H9 (cell line): ENCODE measurements at regions not wholly inside any gene's neighbourhood (a gene's known extent, or its start where the extent isn't known, plus 50 kb on each side); places are given as distances from the start of the nearest gene placed in this dataset.

Experiments
- DNase-seq: peaks from one replicate; pipeline ENCODE4 v3.0.0-alpha.2; 2017
- H2AFZ ChIP-seq: one replicate; pipeline ENCODE4 v1.6.1; 2013; ENCODE audit warnings: mild to moderate bottlenecking, low read length, control low read depth, moderate library complexity
- H2AK5ac ChIP-seq: 2 replicates; pipeline ENCODE4 v1.6.1; 2013; ENCODE audit warnings: low read length, control low read depth, mixed read lengths; ENCODE audit not compliant: insufficient read length
- H2BK120ac ChIP-seq: one replicate; pipeline ENCODE4 v1.6.1; 2013; ENCODE audit warnings: low read depth, mild to moderate bottlenecking, low read length, control low read depth, inconsistent platforms; ENCODE audit not compliant: poor library complexity, severe bottlenecking
- H2BK12ac ChIP-seq: 2 replicates; pipeline ENCODE4 v1.6.1; 2013; ENCODE audit warnings: low read length, control low read depth, mixed read lengths, low read depth; ENCODE audit not compliant: insufficient read length
- H2BK15ac ChIP-seq: 2 replicates; pipeline ENCODE4 v1.6.1; 2013; ENCODE audit warnings: low read depth, low read length, control low read depth
- H2BK20ac ChIP-seq: one replicate; pipeline ENCODE4 v1.6.1; 2013; ENCODE audit warnings: low read depth, mild to moderate bottlenecking, low read length, control low read depth, inconsistent platforms; ENCODE audit not compliant: poor library complexity, severe bottlenecking
- H2BK5ac ChIP-seq: 2 replicates; pipeline ENCODE4 v1.6.1; 2013; ENCODE audit warnings: low read length, control low read depth, mixed read lengths; ENCODE audit not compliant: insufficient read length
- H3K14ac ChIP-seq: 2 replicates; pipeline ENCODE4 v1.6.1; 2013; ENCODE audit warnings: low read length, control low read depth; ENCODE audit not compliant: insufficient read depth
- H3K18ac ChIP-seq: 2 replicates; pipeline ENCODE4 v1.6.1; 2013; ENCODE audit warnings: low read depth, mild to moderate bottlenecking, mixed read lengths, low read length, control low read depth; ENCODE audit not compliant: insufficient read length
- H3K23ac ChIP-seq: 2 replicates; pipeline ENCODE4 v1.6.1; 2013; ENCODE audit warnings: low read length, control low read depth, mixed read lengths, low read depth; ENCODE audit not compliant: insufficient read length
- H3K23me2 ChIP-seq: 2 replicates; pipeline ENCODE4 v1.6.1; 2013; ENCODE audit warnings: low read depth, mild to moderate bottlenecking, mixed read lengths, low read length, control low read depth; ENCODE audit not compliant: insufficient read length, poor library complexity, severe bottlenecking
- H3K27ac ChIP-seq: 2 replicates; pipeline ENCODE4 v1.5.1; 2013; ENCODE audit warnings: low read length, control low read depth, mixed read lengths, low read depth; ENCODE audit not compliant: insufficient read length
- H3K27me3 ChIP-seq: 2 replicates; pipeline ENCODE4 v1.6.1; 2013; ENCODE audit warnings: low read length, control low read depth, inconsistent platforms; ENCODE audit not compliant: insufficient read depth
- H3K4ac ChIP-seq: 2 replicates; pipeline ENCODE4 v1.6.1; 2013; ENCODE audit warnings: low read depth, mild to moderate bottlenecking, control low read depth, inconsistent platforms, low read length, moderate library complexity
- H3K4me1 ChIP-seq: 2 replicates; pipeline ENCODE4 v1.6.1; 2013; ENCODE audit warnings: low read length, control low read depth, inconsistent platforms; ENCODE audit not compliant: insufficient read depth
- H3K4me2 ChIP-seq: 2 replicates; pipeline ENCODE4 v1.6.1; 2013; ENCODE audit warnings: low read length, control low read depth, mixed read lengths; ENCODE audit not compliant: insufficient read length, insufficient read depth
- H3K56ac ChIP-seq: 2 replicates; pipeline ENCODE4 v1.6.1; 2013; ENCODE audit warnings: low read depth, mild to moderate bottlenecking, mixed read lengths, low read length, control low read depth; ENCODE audit not compliant: insufficient read length
- H3K79me1 ChIP-seq: 2 replicates; pipeline ENCODE4 v1.6.1; 2013; ENCODE audit warnings: low read depth, mild to moderate bottlenecking, moderate library complexity, low read length, control low read depth, inconsistent platforms; ENCODE audit not compliant: insufficient read depth, poor library complexity, severe bottlenecking
- H3K79me2 ChIP-seq: 2 replicates; pipeline ENCODE4 v1.6.1; 2013; ENCODE audit warnings: low read length, control low read depth, inconsistent platforms; ENCODE audit not compliant: insufficient read depth
- H3K9ac ChIP-seq: 2 replicates; pipeline ENCODE4 v1.6.1; 2013; ENCODE audit warnings: low read length, control low read depth, mixed read lengths; ENCODE audit not compliant: insufficient read length; ENCODE audit errors: extremely low read depth
- H3K9me3 ChIP-seq: one replicate; pipeline ENCODE4 v1.6.1; 2013; ENCODE audit warnings: low read depth, low read length, inconsistent platforms; ENCODE audit not compliant: control insufficient read depth
- H3T11ph ChIP-seq: one replicate; pipeline ENCODE4 v1.6.1; 2013; ENCODE audit warnings: mild to moderate bottlenecking, low read length, control low read depth, inconsistent platforms
- H4K20me1 ChIP-seq: one replicate; pipeline ENCODE4 v1.6.1; 2013; ENCODE audit not compliant: control insufficient read depth, insufficient read length, insufficient read depth
- H4K5ac ChIP-seq: 2 replicates; pipeline ENCODE4 v1.6.1; 2013; ENCODE audit warnings: low read depth, mild to moderate bottlenecking, mixed read lengths, low read length, control low read depth; ENCODE audit not compliant: insufficient read length
- H4K8ac ChIP-seq: replicated peaks from 2 replicates; pipeline ENCODE4 v1.6.1; 2013; ENCODE audit warnings: low read length, control low read depth, mixed read lengths, low read depth; ENCODE audit not compliant: insufficient read length
- H4K91ac ChIP-seq: 2 replicates; pipeline ENCODE4 v1.6.1; 2013; ENCODE audit warnings: low read depth, mild to moderate bottlenecking, moderate library complexity, mixed read lengths, low read length, control low read depth; ENCODE audit not compliant: insufficient read length
- H3K27ac Mint-ChIP-seq, 3 experiments: 2 replicates in 2 of 3; 3 replicates in 1 of 3; pipeline ENCODE4 v1.8.0; 2020 to 2021; ENCODE audit warnings: mixed read lengths in 3 of 3, mild to moderate bottlenecking in 1 of 3, moderate library complexity in 1 of 3
- H3K27me3 Mint-ChIP-seq: 2 replicates; pipeline ENCODE4 v1.8.0; 2021; ENCODE audit warnings: low read depth, mild to moderate bottlenecking, moderate library complexity, mixed read lengths
- H3K36me3 Mint-ChIP-seq, 3 experiments: 2 replicates in 2 of 3; 3 replicates in 1 of 3; pipeline ENCODE4 v1.8.0; 2020 to 2021; ENCODE audit warnings: low read depth in 3 of 3, mixed read lengths in 3 of 3; ENCODE audit not compliant: insufficient read depth in 1 of 3
- H3K4me1 Mint-ChIP-seq, 2 experiments: 2 replicates each; pipeline ENCODE4 v1.8.0; 2020; ENCODE audit warnings: mixed read lengths in 2 of 2
- H3K4me3 Mint-ChIP-seq, 2 experiments: 2 replicates in 1 of 2; 3 replicates in 1 of 2; pipeline ENCODE4 v1.8.0; 2020 to 2021; ENCODE audit warnings: mild to moderate bottlenecking in 2 of 2, mixed read lengths in 2 of 2, moderate library complexity in 1 of 2
- H3K9me3 Mint-ChIP-seq, 2 experiments: 2 replicates in 1 of 2; 3 replicates in 1 of 2; pipeline ENCODE4 v1.8.0; 2020; ENCODE audit warnings: mild to moderate bottlenecking in 2 of 2, mixed read lengths in 2 of 2, moderate library complexity in 1 of 2
- whole genome bisulfite sequencing: extraction: QIAGEN DNeasy Blood & Tissue Kit; methylation state at CpG from one replicate; pipeline ENCODE4 v1.1.7; 2013; ENCODE audit warnings: missing lambda C conversion rate, low lambda C conversion rate, mixed read lengths; ENCODE audit not compliant: insufficient read length; ENCODE audit errors: extremely low coverage; 5-methylcytosine and 5-hydroxymethylcytosine counted together
- TF ChIP-seq, protein P1 (sequence below): fragments of 200-600 bp; sonication (generic); conservative IDR thresholded peaks from 3 replicates; pipeline ENCODE4 v1.8.0; 2021; ENCODE audit warnings: antibody characterized with exemption, mild to moderate bottlenecking

DNA sequence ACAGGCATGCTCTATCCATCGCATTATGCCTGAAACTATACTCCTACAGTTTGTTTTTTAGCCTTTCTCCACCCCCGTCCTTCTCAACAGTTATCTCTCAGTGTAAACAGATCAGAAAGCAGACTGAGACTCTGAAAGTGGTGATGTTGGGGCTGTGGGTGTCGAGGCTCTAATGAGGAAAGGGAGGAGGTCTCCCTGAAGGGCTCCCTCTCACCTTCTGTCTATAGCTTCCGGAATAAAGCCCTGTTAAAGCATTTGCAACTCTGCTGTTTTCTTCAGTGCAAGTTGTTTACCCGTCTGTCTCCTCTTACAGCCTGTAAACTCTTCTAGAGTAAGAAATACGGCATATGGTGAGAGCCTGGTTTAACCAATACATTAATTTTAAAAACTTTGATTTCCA, 136.7 kb upstream of the SYT4 start:
- Mint-ChIP-seq H3K9me3 (peaks cover 6 to 7% of the 10 kb centered on the region in 2 experiments; a peak in 3 of 5 replicates), H3K27me3 (no peaks in the 10 kb centered on the region), H3K4me3 (no peak overlapping the region), H3K27ac (no peak overlapping the region), H3K4me1 (peaks cover 9 to 11% of the 10 kb centered on the region in 2 experiments), H3K36me3 (peaks cover 0 to 8% (median 0%) of the 10 kb centered on the region in 3 experiments; a peak in 2 of 7 replicates)
- no peak overlapping the region for H3K4me2 ChIP-seq
- no peak overlapping the region for H2BK15ac ChIP-seq
- H3K27me3 ChIP-seq = no peaks in the 10 kb centered on the region
- H3K9ac ChIP-seq = no peak overlapping the region
- H3K18ac ChIP-seq = no peak overlapping the region
- no peak overlapping the region for H2BK12ac ChIP-seq
- no peaks in the 10 kb centered on the region for H3K4me1 ChIP-seq
- no peak overlapping the region for H3K23ac ChIP-seq
- TF ChIP-seq, protein P1, sequence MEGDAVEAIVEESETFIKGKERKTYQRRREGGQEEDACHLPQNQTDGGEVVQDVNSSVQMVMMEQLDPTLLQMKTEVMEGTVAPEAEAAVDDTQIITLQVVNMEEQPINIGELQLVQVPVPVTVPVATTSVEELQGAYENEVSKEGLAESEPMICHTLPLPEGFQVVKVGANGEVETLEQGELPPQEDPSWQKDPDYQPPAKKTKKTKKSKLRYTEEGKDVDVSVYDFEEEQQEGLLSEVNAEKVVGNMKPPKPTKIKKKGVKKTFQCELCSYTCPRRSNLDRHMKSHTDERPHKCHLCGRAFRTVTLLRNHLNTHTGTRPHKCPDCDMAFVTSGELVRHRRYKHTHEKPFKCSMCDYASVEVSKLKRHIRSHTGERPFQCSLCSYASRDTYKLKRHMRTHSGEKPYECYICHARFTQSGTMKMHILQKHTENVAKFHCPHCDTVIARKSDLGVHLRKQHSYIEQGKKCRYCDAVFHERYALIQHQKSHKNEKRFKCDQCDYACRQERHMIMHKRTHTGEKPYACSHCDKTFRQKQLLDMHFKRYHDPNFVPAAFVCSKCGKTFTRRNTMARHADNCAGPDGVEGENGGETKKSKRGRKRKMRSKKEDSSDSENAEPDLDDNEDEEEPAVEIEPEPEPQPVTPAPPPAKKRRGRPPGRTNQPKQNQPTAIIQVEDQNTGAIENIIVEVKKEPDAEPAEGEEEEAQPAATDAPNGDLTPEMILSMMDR = no peak
- no peak overlapping the region for H4K91ac ChIP-seq
- no peak overlapping the region for H2BK5ac ChIP-seq
- H2AK5ac ChIP-seq = no peak overlapping the region
- no CpG with 5 or more reads among the region's 6 CpGs for WGBS
- DNase-seq = no peak
- H3K14ac ChIP-seq = no peak overlapping the region
- H3K9me3 ChIP-seq = no peaks in the 10 kb centered on the region
- no peak overlapping the region for H3K4ac ChIP-seq
- H2AFZ ChIP-seq = no peak overlapping the region
- H4K8ac ChIP-seq = no peak overlapping the region
- no peak overlapping the region for H4K5ac ChIP-seq
- H3K23me2 ChIP-seq = no peaks in the 10 kb centered on the region
- H3K27ac ChIP-seq = no peak overlapping the region
- H4K20me1 ChIP-seq = no peaks in the 10 kb centered on the region
- H3K79me2 ChIP-seq = no peaks in the 10 kb centered on the region
- H3K56ac ChIP-seq = no peak overlapping the region
- no peak overlapping the region for H3T11ph ChIP-seq
- no peaks in the 10 kb centered on the region for H3K79me1 ChIP-seq
- no peak overlapping the region for H2BK20ac ChIP-seq
- H2BK120ac ChIP-seq = no peak overlapping the region
